ENCODE measurements at regions not wholly inside any gene's neighbourhood (a gene's known extent, or its start where the extent isn't known, plus 50 kb on each side); places are given as distances from the start of the nearest gene placed in this dataset.

GRCh38 chr13:31081316-31081715, 80.4 kb downstream of the HSPH1 start:
- WGBS = 96% methylated on average over 6 of the region's 6 CpGs
- Histone ChIP-seq H3K9me3 (no peaks in the 10 kb centered on the region), H3K27me3 (replicated peaks; ENCODE audit: insufficient read depth) (peaks cover 3% of the 10 kb centered on the region), H3K36me3 (no peaks in the 10 kb centered on the region), H3K4me3 (no peak overlapping the region), H3K4me1 (replicated peaks) (no peaks in the 10 kb centered on the region), H3K27ac (no peak overlapping the region)
- no peak for DNase-seq (ENCODE audit: low spot score)
- intact Hi-C loops (cut with DNase I) = no loop called here
- TF ChIP-seq POLR2A (IDR thresholded peaks at IDR 0.05) (no peak), POLR2AphosphoS5 (IDR thresholded peaks at IDR 0.05) (no peak), CTCF (IDR thresholded peaks at IDR 0.05) (no peak)

- no peak for DNase-seq (ENCODE audit: low spot score)
- Histone ChIP-seq H3K9me3 (no peaks in the 10 kb centered on the region), H3K4me3 (no peak overlapping the region), H3K27me3 (replicated peaks; ENCODE audit: insufficient read depth) (no peaks in the 10 kb centered on the region), H3K27ac (no peak overlapping the region), H3K36me3 (no peaks in the 10 kb centered on the region), H3K4me1 (replicated peaks) (no peaks in the 10 kb centered on the region)
- intact Hi-C loops (cut with DNase I) = no loop called here
- TF ChIP-seq CTCF (IDR thresholded peaks at IDR 0.05) (no peak), POLR2AphosphoS5 (IDR thresholded peaks at IDR 0.05) (no peak), POLR2A (IDR thresholded peaks at IDR 0.05) (no peak)
These were observed 86.9 kb downstream of the HSPH1 start for GRCh38 chr13:31074756-31075155.

- H3K4me1 ChIP-seq (replicated peaks) = no peaks in the 10 kb centered on the region
- H3K36me3 ChIP-seq = no peaks in the 10 kb centered on the region
- intact Hi-C loops (cut with DNase I) = no loop called here
- no peaks in the 10 kb centered on the region for H3K27me3 ChIP-seq (replicated peaks; ENCODE audit: insufficient read depth)
- no peaks in the 10 kb centered on the region for H3K9me3 ChIP-seq
- H3K27ac ChIP-seq = no peak overlapping the region
- DNase-seq (ENCODE audit: low spot score) = peak; percentile 15
- WGBS = 44% methylated on average over 5 of the region's 5 CpGs
- TF ChIP-seq POLR2A (IDR thresholded peaks at IDR 0.05) (no peak), POLR2AphosphoS5 (IDR thresholded peaks at IDR 0.05) (peak; percentile 24), CTCF (IDR thresholded peaks at IDR 0.05) (no peak)
- H3K4me3 ChIP-seq = no peak overlapping the region
These were observed 87.6 kb downstream of the HSPH1 start for GRCh38 chr13:31073859-31074718.

GRCh38 chr13:31072041-31072440, 89.7 kb downstream of the HSPH1 start:
- Histone ChIP-seq H3K9me3 (no peaks in the 10 kb centered on the region), H3K4me3 (no peak overlapping the region), H3K27ac (no peak overlapping the region), H3K4me1 (replicated peaks) (no peaks in the 10 kb centered on the region), H3K36me3 (no peaks in the 10 kb centered on the region), H3K27me3 (replicated peaks; ENCODE audit: insufficient read depth) (no peaks in the 10 kb centered on the region)
- DNase-seq (ENCODE audit: low spot score) = no peak
- TF ChIP-seq CTCF (IDR thresholded peaks at IDR 0.05) = no peak
- no peak for TF ChIP-seq POLR2A (IDR thresholded peaks at IDR 0.05)
- TF ChIP-seq POLR2AphosphoS5 (IDR thresholded peaks at IDR 0.05) = no peak
- WGBS = 91% methylated on average over 3 of the region's 3 CpGs
- intact Hi-C loops (cut with DNase I) = no loop called here
